ENCODE measurements at regions not wholly inside any gene's neighbourhood (a gene's known extent, or its start where the extent isn't known, plus 50 kb on each side); places are given as distances from the start of the nearest gene placed in this dataset.

GRCh38 chr15:62834686-62835329 lies 207.7 kb upstream of the TPM1 start:
- Histone ChIP-seq H3K27ac (ENCODE audit: low read depth, low read length) (peak overlapping the region; percentile 17), H3K4me1 (ENCODE audit: control insufficient read depth in 1 of 2, insufficient read depth in 2 of 2, low read length in 2 of 2) (peaks cover 0 to 26% of the 10 kb centered on the region in 2 donors), H3K9ac (ENCODE audit: low read depth in 1 of 2, low read length in 2 of 2) (peak overlapping the region in 1 of 2 donors; percentile 9), H3K9me3 (ENCODE audit: control insufficient read depth in 1 of 2, low read length in 2 of 2) (no peaks in the 10 kb centered on the region), H3K36me3 (ENCODE audit: control insufficient read depth in 1 of 2, insufficient read depth in 2 of 2, low read length in 2 of 2) (peaks cover 17 to 53% of the 10 kb centered on the region in 2 donors), H3K27me3 (ENCODE audit: control insufficient read depth in 1 of 2, insufficient read depth in 2 of 2, low read length in 2 of 2) (no peaks in the 10 kb centered on the region), H3K4me3 (ENCODE audit: low read depth in 1 of 2, low read length in 2 of 2) (peak overlapping the region in 1 of 2 donors; percentile 10)

GRCh38 chr15:62835351-62835750 lies 207.2 kb upstream of the TPM1 start:
- H3K4me3 ChIP-seq (ENCODE audit: low read depth in 1 of 2, low read length in 2 of 2), result no peak overlapping the region

GRCh38 chr15:62835762-62836161 lies 206.8 kb upstream of the TPM1 start:
- Histone ChIP-seq H3K27me3 (ENCODE audit: control insufficient read depth in 1 of 2, insufficient read depth in 2 of 2, low read length in 2 of 2) (no peaks in the 10 kb centered on the region), H3K4me1 (ENCODE audit: control insufficient read depth in 1 of 2, insufficient read depth in 2 of 2, low read length in 2 of 2) (peaks cover 0 to 26% of the 10 kb centered on the region in 2 donors), H3K4me3 (ENCODE audit: low read depth in 1 of 2, low read length in 2 of 2) (no peak overlapping the region), H3K9ac (ENCODE audit: low read depth in 1 of 2, low read length in 2 of 2) (peak overlapping the region in 1 of 2 donors; percentile 9), H3K9me3 (ENCODE audit: control insufficient read depth in 1 of 2, low read length in 2 of 2) (no peaks in the 10 kb centered on the region), H3K36me3 (ENCODE audit: control insufficient read depth in 1 of 2, insufficient read depth in 2 of 2, low read length in 2 of 2) (peaks cover 21 to 57% of the 10 kb centered on the region in 2 donors), H3K27ac (ENCODE audit: low read depth, low read length) (no peak overlapping the region)

More at GRCh38 chr15:62835351-62835750, 207.2 kb upstream of the TPM1 start:
- peaks cover 0 to 26% of the 10 kb centered on the region in 2 donors for H3K4me1 ChIP-seq (ENCODE audit: control insufficient read depth in 1 of 2, insufficient read depth in 2 of 2, low read length in 2 of 2)
- peaks cover 21 to 55% of the 10 kb centered on the region in 2 donors for H3K36me3 ChIP-seq (ENCODE audit: control insufficient read depth in 1 of 2, insufficient read depth in 2 of 2, low read length in 2 of 2)
- H3K27ac ChIP-seq (ENCODE audit: low read depth, low read length), result peak overlapping the region; percentile 17
- H3K9me3 ChIP-seq (ENCODE audit: control insufficient read depth in 1 of 2, low read length in 2 of 2), result no peaks in the 10 kb centered on the region
- peak overlapping the region in 1 of 2 donors; percentile 9 for H3K9ac ChIP-seq (ENCODE audit: low read depth in 1 of 2, low read length in 2 of 2)
- H3K27me3 ChIP-seq (ENCODE audit: control insufficient read depth in 1 of 2, insufficient read depth in 2 of 2, low read length in 2 of 2), result no peaks in the 10 kb centered on the region

GRCh38 chr15:62840526-62841268 lies 201.8 kb upstream of the TPM1 start:
- no peaks in the 10 kb centered on the region for H3K27me3 ChIP-seq (ENCODE audit: control insufficient read depth in 1 of 2, insufficient read depth in 2 of 2, low read length in 2 of 2)
- peaks cover 26 to 48% of the 10 kb centered on the region in 2 donors for H3K36me3 ChIP-seq (ENCODE audit: control insufficient read depth in 1 of 2, insufficient read depth in 2 of 2, low read length in 2 of 2)
- H3K9me3 ChIP-seq (ENCODE audit: control insufficient read depth in 1 of 2, low read length in 2 of 2), result no peaks in the 10 kb centered on the region
- H3K4me3 ChIP-seq (ENCODE audit: low read depth in 1 of 2, low read length in 2 of 2), result no peak overlapping the region
- peaks cover 0 to 9% of the 10 kb centered on the region in 2 donors for H3K4me1 ChIP-seq (ENCODE audit: control insufficient read depth in 1 of 2, insufficient read depth in 2 of 2, low read length in 2 of 2)
- H3K9ac ChIP-seq (ENCODE audit: low read depth in 1 of 2, low read length in 2 of 2), result no peak overlapping the region
- no peak overlapping the region for H3K27ac ChIP-seq (ENCODE audit: low read depth, low read length)

- no peak overlapping the region for H3K4me3 ChIP-seq (ENCODE audit: low read depth in 1 of 2, low read length in 2 of 2)
- no peaks in the 10 kb centered on the region for H3K9me3 ChIP-seq (ENCODE audit: control insufficient read depth in 1 of 2, low read length in 2 of 2)
- no peak overlapping the region for H3K9ac ChIP-seq (ENCODE audit: low read depth in 1 of 2, low read length in 2 of 2)
- H3K36me3 ChIP-seq (ENCODE audit: control insufficient read depth in 1 of 2, insufficient read depth in 2 of 2, low read length in 2 of 2), result peaks cover 23 to 42% of the 10 kb centered on the region in 2 donors
- H3K4me1 ChIP-seq (ENCODE audit: control insufficient read depth in 1 of 2, insufficient read depth in 2 of 2, low read length in 2 of 2), result peaks cover 0 to 9% of the 10 kb centered on the region in 2 donors
- no peak overlapping the region for H3K27ac ChIP-seq (ENCODE audit: low read depth, low read length)
- H3K27me3 ChIP-seq (ENCODE audit: control insufficient read depth in 1 of 2, insufficient read depth in 2 of 2, low read length in 2 of 2), result no peaks in the 10 kb centered on the region
Observed at GRCh38 chr15:62841269-62841628, 201.3 kb upstream of the TPM1 start.

GRCh38 chr15:62841891-62842559 lies 200.5 kb upstream of the TPM1 start:
- H3K4me3 ChIP-seq (ENCODE audit: low read depth in 1 of 2, low read length in 2 of 2), result no peak overlapping the region
- peaks cover 21 to 37% of the 10 kb centered on the region in 2 donors for H3K36me3 ChIP-seq (ENCODE audit: control insufficient read depth in 1 of 2, insufficient read depth in 2 of 2, low read length in 2 of 2)
- no peaks in the 10 kb centered on the region for H3K9me3 ChIP-seq (ENCODE audit: control insufficient read depth in 1 of 2, low read length in 2 of 2)
- no peak overlapping the region for H3K9ac ChIP-seq (ENCODE audit: low read depth in 1 of 2, low read length in 2 of 2)
- no peaks in the 10 kb centered on the region for H3K27me3 ChIP-seq (ENCODE audit: control insufficient read depth in 1 of 2, insufficient read depth in 2 of 2, low read length in 2 of 2)
- peaks cover 0 to 9% of the 10 kb centered on the region in 2 donors for H3K4me1 ChIP-seq (ENCODE audit: control insufficient read depth in 1 of 2, insufficient read depth in 2 of 2, low read length in 2 of 2)
- no peak overlapping the region for H3K27ac ChIP-seq (ENCODE audit: low read depth, low read length)

- Histone ChIP-seq H3K36me3 (ENCODE audit: control insufficient read depth in 1 of 2, insufficient read depth in 2 of 2, low read length in 2 of 2) (peaks cover 17 to 29% of the 10 kb centered on the region in 2 donors), H3K4me1 (ENCODE audit: control insufficient read depth in 1 of 2, insufficient read depth in 2 of 2, low read length in 2 of 2) (peaks cover 0 to 13% of the 10 kb centered on the region in 2 donors), H3K4me3 (ENCODE audit: low read depth in 1 of 2, low read length in 2 of 2) (no peak overlapping the region), H3K9ac (ENCODE audit: low read depth in 1 of 2, low read length in 2 of 2) (no peak overlapping the region), H3K9me3 (ENCODE audit: control insufficient read depth in 1 of 2, low read length in 2 of 2) (no peaks in the 10 kb centered on the region), H3K27me3 (ENCODE audit: control insufficient read depth in 1 of 2, insufficient read depth in 2 of 2, low read length in 2 of 2) (no peaks in the 10 kb centered on the region), H3K27ac (ENCODE audit: low read depth, low read length) (no peak overlapping the region)
Observed at GRCh38 chr15:62843311-62843710, 199.2 kb upstream of the TPM1 start.

GRCh38 chr15:62844564-62845240 lies 197.8 kb upstream of the TPM1 start:
- Histone ChIP-seq H3K4me1 (ENCODE audit: control insufficient read depth in 1 of 2, insufficient read depth in 2 of 2, low read length in 2 of 2) (peaks cover 0 to 14% of the 10 kb centered on the region in 2 donors), H3K4me3 (ENCODE audit: low read depth in 1 of 2, low read length in 2 of 2) (no peak overlapping the region), H3K9me3 (ENCODE audit: control insufficient read depth in 1 of 2, low read length in 2 of 2) (no peaks in the 10 kb centered on the region), H3K36me3 (ENCODE audit: control insufficient read depth in 1 of 2, insufficient read depth in 2 of 2, low read length in 2 of 2) (peaks cover 11 to 16% of the 10 kb centered on the region in 2 donors), H3K27ac (ENCODE audit: low read depth, low read length) (no peak overlapping the region), H3K9ac (ENCODE audit: low read depth in 1 of 2, low read length in 2 of 2) (no peak overlapping the region), H3K27me3 (ENCODE audit: control insufficient read depth in 1 of 2, insufficient read depth in 2 of 2, low read length in 2 of 2) (no peaks in the 10 kb centered on the region)

- Histone ChIP-seq H3K9ac (ENCODE audit: low read depth in 1 of 2, low read length in 2 of 2) (no peak overlapping the region), H3K4me3 (ENCODE audit: low read depth in 1 of 2, low read length in 2 of 2) (no peak overlapping the region), H3K9me3 (ENCODE audit: control insufficient read depth in 1 of 2, low read length in 2 of 2) (no peaks in the 10 kb centered on the region), H3K4me1 (ENCODE audit: control insufficient read depth in 1 of 2, insufficient read depth in 2 of 2, low read length in 2 of 2) (peaks cover 0 to 14% of the 10 kb centered on the region in 2 donors), H3K36me3 (ENCODE audit: control insufficient read depth in 1 of 2, insufficient read depth in 2 of 2, low read length in 2 of 2) (peaks cover 6 to 8% of the 10 kb centered on the region in 2 donors), H3K27me3 (ENCODE audit: control insufficient read depth in 1 of 2, insufficient read depth in 2 of 2, low read length in 2 of 2) (no peaks in the 10 kb centered on the region), H3K27ac (ENCODE audit: low read depth, low read length) (no peak overlapping the region)
Observed at GRCh38 chr15:62845241-62846126, 197.1 kb upstream of the TPM1 start.
